Brain microvascular endothelial cell (primary cell): ENCODE measurements at regions not wholly inside any gene's neighbourhood (a gene's known extent, or its start where the extent isn't known, plus 50 kb on each side); places are given as distances from the start of the nearest gene placed in this dataset.

Source experiments
- DNase-seq: peaks from one replicate; pipeline ENCODE4 v3.0.0-alpha.2; 2020
- H3K27ac ChIP-seq: fragments of 250-450 bp; sonication (Bioruptor Pico); 2 replicates; pipeline ENCODE4 v1.5.1; 2020; ENCODE audit warnings: mild to moderate bottlenecking, moderate library complexity
- H3K27me3 ChIP-seq: fragments of 250-450 bp; sonication (Bioruptor Pico); replicated peaks from 2 replicates; pipeline ENCODE4 v1.5.1; 2020; ENCODE audit warnings: mild to moderate bottlenecking
- H3K36me3 ChIP-seq: fragments of 250-450 bp; sonication (Bioruptor Pico); replicated peaks from 2 replicates; pipeline ENCODE4 v1.5.1; 2020; ENCODE audit warnings: mild to moderate bottlenecking
- H3K4me3 ChIP-seq: 2 replicates; pipeline ENCODE4 v1.5.1; 2011; ENCODE audit warnings: low read depth, mild to moderate bottlenecking, control low read depth, low read length, moderate library complexity
- CTCF ChIP-seq: IDR thresholded peaks from 2 replicates; pipeline ENCODE4 v1.5.1; 2011; ENCODE audit warnings: low read depth, mild to moderate bottlenecking, moderate library complexity, low read length, control low read depth, inconsistent platforms; ENCODE audit errors: missing control alignments
- in situ Hi-C: cut with HindIII; loops from 2 replicates; pipeline ENCODE4 v1.10.0; 2017; ENCODE audit warnings: low sequenced_read_pairs, low pct_ligation_motif_present

DNA sequence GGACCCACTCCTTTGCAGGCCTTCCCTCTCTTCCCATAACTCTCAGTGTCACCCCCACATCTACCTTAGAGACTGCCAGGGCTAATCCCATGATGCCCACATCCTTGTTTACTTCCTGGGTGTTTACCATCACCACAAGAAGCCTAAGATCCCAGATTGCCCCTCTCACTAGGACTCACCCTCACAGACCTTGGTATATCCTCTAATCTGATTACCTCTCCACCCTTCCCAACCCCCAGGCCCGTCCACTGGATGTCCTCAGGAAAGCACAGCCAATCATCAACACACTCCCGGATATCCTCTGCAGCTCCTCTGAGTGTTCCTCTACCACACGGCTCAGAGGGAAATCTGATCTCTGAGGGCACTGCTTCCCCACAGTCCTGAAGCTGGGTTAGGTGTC, 91.0 kb downstream of the FOXD1 start:
- no peak for DNase-seq
- H3K4me3 ChIP-seq = no peak overlapping the region
- no peaks in the 10 kb centered on the region for H3K36me3 ChIP-seq
- TF ChIP-seq CTCF = no peak
- H3K27me3 ChIP-seq = no peaks in the 10 kb centered on the region
- in situ Hi-C loops = no loop called here
- no peak overlapping the region for H3K27ac ChIP-seq

- no peaks in the 10 kb centered on the region for H3K27me3 ChIP-seq
- no peak overlapping the region for H3K4me3 ChIP-seq
- H3K36me3 ChIP-seq = no peaks in the 10 kb centered on the region
- in situ Hi-C loops = no loop called here
- DNase-seq = no peak
- no peak overlapping the region for H3K27ac ChIP-seq
- no peak for TF ChIP-seq CTCF
Observed at GRCh38 chr5:73355108-73355507, 93.5 kb downstream of the FOXD1 start.

DNA sequence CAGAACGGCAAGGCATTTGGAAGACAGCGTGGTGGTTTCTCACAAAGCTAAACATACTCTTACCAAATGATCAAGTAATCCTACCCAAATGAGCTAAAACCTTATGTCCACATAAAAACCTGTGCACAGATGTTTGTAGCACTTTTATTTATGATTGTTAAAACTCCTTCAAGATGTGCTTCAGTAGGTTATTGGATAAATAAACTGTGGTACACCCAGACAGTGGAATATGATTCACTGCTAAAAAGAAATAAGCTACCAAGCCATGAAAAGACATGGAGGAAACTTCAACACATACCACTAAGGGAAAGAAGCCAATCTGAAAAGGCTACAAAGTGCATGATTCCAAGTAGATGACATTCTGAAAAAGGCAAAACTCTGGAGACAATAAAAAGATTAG, 94.2 kb downstream of the FOXD1 start:
- TF ChIP-seq CTCF = no peak
- Histone ChIP-seq H3K4me3 (no peak overlapping the region), H3K27ac (no peak overlapping the region), H3K36me3 (no peaks in the 10 kb centered on the region), H3K27me3 (no peaks in the 10 kb centered on the region)
- in situ Hi-C loops = no loop called here
- no peak for DNase-seq

DNA sequence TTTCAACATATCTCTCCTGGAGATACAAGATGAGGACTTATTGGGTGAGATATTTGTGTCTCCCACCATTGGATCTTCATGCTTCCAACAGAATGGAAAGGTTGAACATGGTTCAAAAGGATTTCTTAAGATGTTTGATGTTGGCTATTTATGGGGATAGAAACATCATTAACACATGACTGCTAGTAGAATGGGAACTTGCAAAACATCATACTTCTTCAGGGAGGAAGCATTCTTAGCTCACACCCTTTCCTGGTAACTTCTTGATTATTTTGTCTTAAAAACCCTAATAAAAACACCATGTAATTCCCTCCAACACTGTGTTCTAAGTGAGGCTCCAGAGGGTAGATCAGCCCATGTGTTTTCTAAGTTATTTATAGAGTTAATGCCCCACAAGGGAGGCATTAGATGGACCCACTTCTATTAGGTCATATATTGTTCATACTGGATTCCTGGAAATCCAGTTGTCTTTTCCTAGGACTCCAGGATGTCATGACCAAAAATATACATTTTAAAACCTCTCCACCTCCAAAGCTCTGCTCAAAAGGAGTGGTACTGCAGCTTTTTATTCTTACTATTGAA, 95.8 kb downstream of the FOXD1 start:
- Histone ChIP-seq H3K36me3 (no peaks in the 10 kb centered on the region), H3K27ac (no peak overlapping the region), H3K27me3 (no peaks in the 10 kb centered on the region), H3K4me3 (no peak overlapping the region)
- TF ChIP-seq CTCF = no peak
- DNase-seq = no peak
- in situ Hi-C loops = no loop called here

DNA sequence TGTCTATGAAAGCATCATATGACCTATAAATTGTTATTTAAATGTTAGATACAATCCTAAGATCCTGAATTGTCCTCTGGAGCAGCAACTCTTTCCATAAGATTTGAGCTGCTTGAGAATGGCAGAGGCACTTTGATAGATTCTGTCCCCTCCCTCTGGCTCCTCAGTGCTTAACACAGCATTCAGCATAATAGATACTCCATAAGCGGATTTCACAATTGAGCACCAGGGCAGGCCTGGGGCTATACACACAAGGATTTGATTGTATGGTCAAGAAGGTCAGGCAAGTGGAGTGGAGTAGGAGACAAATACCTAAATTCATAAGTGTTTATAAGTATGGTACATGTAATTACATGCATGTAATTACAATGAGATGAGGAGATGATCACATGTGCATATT, 96.3 kb downstream of the FOXD1 start:
- no peak for TF ChIP-seq CTCF
- Histone ChIP-seq H3K27ac (no peak overlapping the region), H3K27me3 (no peaks in the 10 kb centered on the region), H3K36me3 (no peaks in the 10 kb centered on the region), H3K4me3 (no peak overlapping the region)
- no peak for DNase-seq
- in situ Hi-C loops = no loop called here

- DNase-seq = no peak
- Histone ChIP-seq H3K4me3 (no peak overlapping the region), H3K27me3 (no peaks in the 10 kb centered on the region), H3K36me3 (no peaks in the 10 kb centered on the region), H3K27ac (no peak overlapping the region)
- in situ Hi-C loops = no loop called here
- TF ChIP-seq CTCF = no peak
Observed at GRCh38 chr5:73351593-73351992, 97.0 kb downstream of the FOXD1 start.
